ENCODE measurements at regions not wholly inside any gene's neighbourhood (a gene's known extent, or its start where the extent isn't known, plus 50 kb on each side); places are given as distances from the start of the nearest gene placed in this dataset.
"Not testable (repeated sequence)": the region's sequence is repeated elsewhere in the genome, so short reads cannot be mapped to it uniquely, and the experiment has no call there.

GRCh38 chr6:119677384-119677783 is 327.8 kb upstream of the MAN1A1 start:
- DNase-seq, result no peak

- DNase-seq, result no peak
Observed at GRCh38 chr6:119676961-119677360, 327.4 kb upstream of the MAN1A1 start.

- DNase-seq, result no peak
Observed at GRCh38 chr6:119676230-119676629, 326.7 kb upstream of the MAN1A1 start.

- DNase-seq, result no peak
Observed at GRCh38 chr6:119673741-119674140, 324.2 kb upstream of the MAN1A1 start.

GRCh38 chr6:119672725-119673124 is 323.2 kb upstream of the MAN1A1 start:
- no peak for DNase-seq

- no peak for DNase-seq
Observed at GRCh38 chr6:119671105-119671504, 321.5 kb upstream of the MAN1A1 start.

GRCh38 chr6:119669221-119669620 is 319.7 kb upstream of the MAN1A1 start:
- DNase-seq, result no peak

- DNase-seq, result not testable (repeated sequence)
Observed at GRCh38 chr6:119665432-119665831, 315.9 kb upstream of the MAN1A1 start.

- no peak for DNase-seq
Observed at GRCh38 chr6:119661628-119662027, 312.1 kb upstream of the MAN1A1 start.

- no peak for DNase-seq
Observed at GRCh38 chr6:119661078-119661477, 311.5 kb upstream of the MAN1A1 start.

- DNase-seq, result no peak
Observed at GRCh38 chr6:119658917-119659316, 309.4 kb upstream of the MAN1A1 start.

GRCh38 chr6:119655124-119655523 is 305.6 kb upstream of the MAN1A1 start:
- no peak for DNase-seq

GRCh38 chr6:119653329-119653728 is 303.8 kb upstream of the MAN1A1 start:
- DNase-seq, result no peak

GRCh38 chr6:119649531-119649930 is 300.0 kb upstream of the MAN1A1 start:
- no peak for DNase-seq

- DNase-seq, result no peak
Observed at GRCh38 chr6:119647309-119647708, 297.7 kb upstream of the MAN1A1 start.

- no peak for DNase-seq
Observed at GRCh38 chr6:119643876-119644275, 294.3 kb upstream of the MAN1A1 start.

GRCh38 chr6:119637768-119638167 is 288.2 kb upstream of the MAN1A1 start:
- DNase-seq, result no peak

- no peak for DNase-seq
Observed at GRCh38 chr6:119636060-119636459, 286.5 kb upstream of the MAN1A1 start.

GRCh38 chr6:119633461-119633860 is 283.9 kb upstream of the MAN1A1 start:
- DNase-seq, result no peak

- no peak for DNase-seq
Observed at GRCh38 chr6:119630561-119631192, 281.1 kb upstream of the MAN1A1 start.

GRCh38 chr6:119628691-119629594 is 279.4 kb upstream of the MAN1A1 start:
- DNase-seq, result no peak

GRCh38 chr6:119627908-119628669 is 278.5 kb upstream of the MAN1A1 start:
- DNase-seq, result no peak

GRCh38 chr6:119626884-119627619 is 277.5 kb upstream of the MAN1A1 start:
- DNase-seq, result no peak

Data from NCI-H446 (cell line).